H1 (cell line): ENCODE measurements at regions not wholly inside any gene's neighbourhood (a gene's known extent, or its start where the extent isn't known, plus 50 kb on each side); places are given as distances from the start of the nearest gene placed in this dataset.

Experiments
- CTCF ChIA-PET: fragments of 300-600 bp; sonication (Branson Sonifier 250); formaldehyde crosslinking; loops from one replicate; lab custom pipeline; 2021; ENCODE audit not compliant: partially characterized antibody; lab: Charles Lee
- POLR2A ChIA-PET: fragments of 300-600 bp; sonication (Branson Sonifier 250); formaldehyde crosslinking; loops from one replicate; lab custom pipeline; 2021; ENCODE audit warnings: inconsistent platforms; ENCODE audit not compliant: partially characterized antibody; lab: Charles Lee
- DNase-seq, 2 experiments: peaks; one replicate each; pipeline versions ENCODE4 v3.0.0 to v3.0.0-alpha.2; 2010 to 2022; ENCODE audit warnings: low spot score in 2 of 2, low read depth in 1 of 2, mixed read lengths in 1 of 2
- FAIRE-seq: peaks from 2 replicates; lab custom pipeline; 2011; peaks lifted over from hg19 to GRCh38; lab: Jason Lieb, UNC
- H2AFZ ChIP-seq: 2 replicates; pipeline ENCODE4 v1.8.1; 2012; ENCODE audit warnings: low read length, inconsistent platforms
- H2AK5ac ChIP-seq: 2 replicates; pipeline ENCODE4 v1.6.1; 2013; ENCODE audit warnings: low read depth, low read length
- H2BK120ac ChIP-seq: replicated peaks from 2 replicates; pipeline ENCODE3; 2013; ENCODE audit warnings: low read depth, low read length, inconsistent platforms
- H2BK12ac ChIP-seq: 2 replicates; pipeline ENCODE4 v1.6.1; 2013; ENCODE audit warnings: low read depth, low read length
- H2BK15ac ChIP-seq: 2 replicates; pipeline ENCODE4 v1.6.1; 2013; ENCODE audit warnings: low read length
- H2BK20ac ChIP-seq: 2 replicates; pipeline ENCODE4 v1.6.1; 2013; ENCODE audit warnings: low read length
- H2BK5ac ChIP-seq: 2 replicates; pipeline ENCODE4 v1.6.1; 2013; ENCODE audit warnings: low read depth, low read length
- H3K14ac ChIP-seq: 2 replicates; pipeline ENCODE4 v1.6.1; 2013; ENCODE audit warnings: inconsistent platforms; ENCODE audit not compliant: insufficient read length
- H3K18ac ChIP-seq: 2 replicates; pipeline ENCODE4 v1.6.1; 2013; ENCODE audit warnings: low read length; ENCODE audit errors: extremely low read depth
- H3K23ac ChIP-seq: 2 replicates; pipeline ENCODE4 v1.6.1; 2013; ENCODE audit warnings: inconsistent platforms; ENCODE audit not compliant: insufficient read length
- H3K23me2 ChIP-seq: 2 replicates; pipeline ENCODE4 v1.6.1; 2013; ENCODE audit warnings: low read depth, low read length
- H3K27ac ChIP-seq: 2 replicates; pipeline ENCODE4 v1.6.1; 2011; ENCODE audit warnings: low read depth, low read length, inconsistent platforms
- H3K27me3 ChIP-seq, 4 experiments: replicated peaks in 1 of 4; 1 replicate in 1 of 4; 2 replicates in 3 of 4; pipeline versions ENCODE4 v1.6.1 to v1.8.1; 2011 to 2013; ENCODE audit warnings: low read length in 3 of 4, mild to moderate bottlenecking in 3 of 4, inconsistent platforms in 2 of 4, mixed read lengths in 2 of 4, moderate library complexity in 1 of 4; ENCODE audit not compliant: control insufficient read depth in 3 of 4, insufficient read depth in 3 of 4; ENCODE audit errors: extremely low read depth in 1 of 4
- H3K36me3 ChIP-seq, 4 experiments: 2 replicates each; pipeline versions ENCODE4 v1.6.1 to v1.8.1; 2011 to 2013; ENCODE audit warnings: mild to moderate bottlenecking in 4 of 4, low read length in 3 of 4, moderate library complexity in 2 of 4, control low read depth in 1 of 4, inconsistent platforms in 1 of 4; ENCODE audit not compliant: insufficient read depth in 4 of 4, control insufficient read depth in 2 of 4
- H3K4ac ChIP-seq: replicated peaks from 2 replicates; pipeline ENCODE3; 2013; ENCODE audit warnings: low read length, low read depth, mixed read lengths, inconsistent platforms; ENCODE audit not compliant: insufficient read length
- H3K4me1 ChIP-seq, 4 experiments: replicated peaks in 1 of 4; 1 replicate in 1 of 4; 2 replicates in 3 of 4; pipeline versions ENCODE4 v1.6.1 to v1.8.1; 2011 to 2013; ENCODE audit warnings: low read length in 3 of 4, inconsistent platforms in 2 of 4, mixed read lengths in 1 of 4; ENCODE audit not compliant: insufficient read depth in 4 of 4, control insufficient read depth in 3 of 4
- H3K4me2 ChIP-seq, 2 experiments: 2 replicates each; pipeline versions ENCODE4 v1.6.1 to v1.8.1; 2011 to 2013; ENCODE audit warnings: low read depth in 2 of 2, low read length in 2 of 2, control low read depth in 1 of 2, inconsistent platforms in 1 of 2, mild to moderate bottlenecking in 1 of 2; ENCODE audit not compliant: insufficient read depth in 1 of 2
- H3K4me3 ChIP-seq, 4 experiments: fragments of 200-600, 300-600 bp in 1 of 4; sonication (generic), shearing (Covaris generic), sonication (Bioruptor Twin) in 1 of 4; 2 replicates each; pipeline versions ENCODE4 v1.5.1 to v1.8.1; 2011 to 2016; ENCODE audit warnings: low read length in 4 of 4, low read depth in 3 of 4, control low read depth in 2 of 4, inconsistent platforms in 2 of 4, mild to moderate bottlenecking in 2 of 4, mixed read lengths in 1 of 4, moderate library complexity in 1 of 4; ENCODE audit not compliant: insufficient read depth in 2 of 4; ENCODE audit errors: extremely low read depth in 1 of 4
- H3K56ac ChIP-seq: replicated peaks from 2 replicates; pipeline ENCODE3; 2013; ENCODE audit warnings: low read depth, mild to moderate bottlenecking, mixed read lengths, low read length, inconsistent platforms; ENCODE audit not compliant: insufficient read length
- H3K79me1 ChIP-seq: 2 replicates; pipeline ENCODE4 v1.6.1; 2013; ENCODE audit warnings: low read depth, low read length, control low read depth
- H3K79me2 ChIP-seq, 2 experiments: 2 replicates each; pipeline versions ENCODE4 v1.6.1 to v1.8.1; 2012 to 2013; ENCODE audit warnings: low read length in 2 of 2, mild to moderate bottlenecking in 2 of 2, inconsistent platforms in 1 of 2; ENCODE audit not compliant: insufficient read depth in 2 of 2, control insufficient read depth in 1 of 2
- H3K9ac ChIP-seq, 4 experiments: replicated peaks in 1 of 4; 1 replicate in 1 of 4; 2 replicates in 3 of 4; pipeline versions ENCODE4 v1.6.1 to v1.8.1; 2011 to 2013; ENCODE audit warnings: low read depth in 3 of 4, low read length in 3 of 4, control low read depth in 2 of 4, mild to moderate bottlenecking in 2 of 4, moderate library complexity in 2 of 4, inconsistent platforms in 1 of 4; ENCODE audit errors: extremely low read depth in 1 of 4
- H3K9me3 ChIP-seq, 2 experiments: 2 replicates each; pipeline versions ENCODE4 v1.6.1 to v1.8.1; 2012 to 2013; ENCODE audit warnings: mild to moderate bottlenecking in 2 of 2, moderate library complexity in 2 of 2, control low read depth in 1 of 2, inconsistent platforms in 1 of 2, low read depth in 1 of 2, low read length in 1 of 2, mixed read lengths in 1 of 2; ENCODE audit not compliant: insufficient read depth in 2 of 2
- H4K20me1 ChIP-seq, 2 experiments: replicated peaks in 1 of 2; 2 replicates each; pipeline versions ENCODE3 to v1.8.1; 2011 to 2013; ENCODE audit warnings: inconsistent platforms in 2 of 2, low read length in 2 of 2, mild to moderate bottlenecking in 1 of 2; ENCODE audit not compliant: insufficient read depth in 2 of 2, control insufficient read depth in 1 of 2
- H4K5ac ChIP-seq: 2 replicates; pipeline ENCODE4 v1.6.1; 2013; ENCODE audit warnings: low read length, low read depth, mixed read lengths, inconsistent platforms; ENCODE audit not compliant: insufficient read length
- H4K8ac ChIP-seq: 2 replicates; pipeline ENCODE4 v1.8.0; 2013; ENCODE audit warnings: mild to moderate bottlenecking, moderate library complexity, low read length, inconsistent platforms; ENCODE audit not compliant: insufficient read depth; ENCODE audit errors: extremely low read depth
- H4K91ac ChIP-seq: replicated peaks from 2 replicates; pipeline ENCODE3; 2013; ENCODE audit warnings: low read length, mixed read lengths, inconsistent platforms; ENCODE audit not compliant: insufficient read length
- SIRT6 ChIP-seq: IDR thresholded peaks from one replicate; pipeline ENCODE4 v1.7.1; 2012; ENCODE audit warnings: low read length, inconsistent platforms
- TCF12 ChIP-seq: IDR thresholded peaks from 2 replicates; pipeline ENCODE4 v1.6.1; 2011; ENCODE audit warnings: low read depth, mild to moderate bottlenecking, low read length
- WGBS, 2 experiments: shearing (Covaris generic) in 1 of 2; methylation state at CpG; one replicate each; pipeline versions ENCODE4 v1.1.6 to v1.1.7; 2013 to 2015; ENCODE audit warnings: low lambda C conversion rate in 2 of 2, mixed read lengths in 2 of 2, inconsistent platforms in 1 of 2, low coverage in 1 of 2, missing lambda C conversion rate in 1 of 2; ENCODE audit not compliant: insufficient replicate concordance in 2 of 2, insufficient coverage in 1 of 2, insufficient read length in 1 of 2; ENCODE audit errors: extremely low coverage in 1 of 2, missing lambda C conversion rate in 1 of 2; 5-methylcytosine and 5-hydroxymethylcytosine counted together

- no peak overlapping the region for H3K23ac ChIP-seq
- TF ChIP-seq TCF12 (no peak), SIRT6 (no peak)
- no peak overlapping the region for H3K9ac ChIP-seq
- H3K14ac ChIP-seq: no peak overlapping the region
- no peaks in the 10 kb centered on the region for H3K23me2 ChIP-seq
- H4K8ac ChIP-seq: no peak overlapping the region
- no peak overlapping the region for H2BK120ac ChIP-seq
- no peak overlapping the region for H4K5ac ChIP-seq
- no peak overlapping the region for H3K27ac ChIP-seq
- H3K56ac ChIP-seq: no peak overlapping the region
- no peak overlapping the region for H3K4me3 ChIP-seq
- no peak overlapping the region for H4K91ac ChIP-seq
- H2BK5ac ChIP-seq: no peak overlapping the region
- H3K9me3 ChIP-seq: no peaks in the 10 kb centered on the region
- POLR2A ChIA-PET: no interaction called here
- FAIRE-seq (no peak), DNase-seq (no peak)
- no peak overlapping the region for H2AK5ac ChIP-seq
- CTCF ChIA-PET: interaction anchor here (0.6 to 1.0 kb wide), 3 partner anchors 16 to 210 kb away, joined by 3 to 4 read pairs (median 4); no protein-coding TSS in a partner anchor
- H2BK20ac ChIP-seq: no peak overlapping the region
- H4K20me1 ChIP-seq: no peaks in the 10 kb centered on the region
- H3K79me2 ChIP-seq: no peaks in the 10 kb centered on the region
- no peak overlapping the region for H2BK12ac ChIP-seq
- no peaks in the 10 kb centered on the region for H3K79me1 ChIP-seq
- no peaks in the 10 kb centered on the region for H3K4me1 ChIP-seq
- no peaks in the 10 kb centered on the region for H3K36me3 ChIP-seq
- H2AFZ ChIP-seq: no peak overlapping the region
- H3K4me2 ChIP-seq: no peak overlapping the region
- WGBS, 2 experiments: 80% methylated on average over 4 of the region's 4 CpGs; no CpG with 5 or more reads in 1 of the 2 experiments
- H2BK15ac ChIP-seq: no peak overlapping the region
- H3K27me3 ChIP-seq: no peaks in the 10 kb centered on the region; a peak in 1 of 7 replicates
- no peak overlapping the region for H3K18ac ChIP-seq
- H3K4ac ChIP-seq: no peak overlapping the region
Observed at GRCh38 chr1:30425046-30425445, 298.3 kb downstream of the MATN1 start.
